ENCODE measurements at regions not wholly inside any gene's neighbourhood (a gene's known extent, or its start where the extent isn't known, plus 50 kb on each side); places are given as distances from the start of the nearest gene placed in this dataset.
"Not testable (repeated sequence)": the region's sequence is repeated elsewhere in the genome, so short reads cannot be mapped to it uniquely, and the experiment has no call there.

DNA sequence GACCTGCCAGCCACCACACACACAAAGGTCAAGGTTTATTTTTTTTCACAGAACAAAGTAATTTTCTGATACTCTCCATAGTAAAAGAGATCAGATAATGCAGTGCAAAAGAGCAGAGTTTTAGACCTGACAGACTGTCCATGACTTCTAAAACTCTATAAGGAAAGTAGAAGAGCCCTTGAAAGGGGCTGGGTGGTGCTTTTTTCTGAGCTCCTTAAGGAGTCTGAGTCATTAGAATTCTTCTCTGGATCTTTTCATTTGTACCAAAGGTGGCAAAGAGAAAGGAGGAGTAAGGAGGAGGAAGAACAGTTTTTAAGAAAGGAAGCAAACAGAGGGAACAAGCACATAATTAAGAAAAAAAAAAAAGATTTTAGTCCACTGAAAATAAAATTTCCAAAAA, 1463.4 kb downstream of the KHDRBS2 start:
- TF ChIP-seq, protein P1, sequence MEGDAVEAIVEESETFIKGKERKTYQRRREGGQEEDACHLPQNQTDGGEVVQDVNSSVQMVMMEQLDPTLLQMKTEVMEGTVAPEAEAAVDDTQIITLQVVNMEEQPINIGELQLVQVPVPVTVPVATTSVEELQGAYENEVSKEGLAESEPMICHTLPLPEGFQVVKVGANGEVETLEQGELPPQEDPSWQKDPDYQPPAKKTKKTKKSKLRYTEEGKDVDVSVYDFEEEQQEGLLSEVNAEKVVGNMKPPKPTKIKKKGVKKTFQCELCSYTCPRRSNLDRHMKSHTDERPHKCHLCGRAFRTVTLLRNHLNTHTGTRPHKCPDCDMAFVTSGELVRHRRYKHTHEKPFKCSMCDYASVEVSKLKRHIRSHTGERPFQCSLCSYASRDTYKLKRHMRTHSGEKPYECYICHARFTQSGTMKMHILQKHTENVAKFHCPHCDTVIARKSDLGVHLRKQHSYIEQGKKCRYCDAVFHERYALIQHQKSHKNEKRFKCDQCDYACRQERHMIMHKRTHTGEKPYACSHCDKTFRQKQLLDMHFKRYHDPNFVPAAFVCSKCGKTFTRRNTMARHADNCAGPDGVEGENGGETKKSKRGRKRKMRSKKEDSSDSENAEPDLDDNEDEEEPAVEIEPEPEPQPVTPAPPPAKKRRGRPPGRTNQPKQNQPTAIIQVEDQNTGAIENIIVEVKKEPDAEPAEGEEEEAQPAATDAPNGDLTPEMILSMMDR (conservative IDR thresholded peaks at IDR 0.05; ENCODE audit: low read depth, low read length), result not testable (repeated sequence)
- TF ChIP-seq EZH2 (IDR thresholded peaks at IDR 0.05; ENCODE audit: borderline replicate concordance, low read depth, low read length, poor library complexity, severe bottlenecking), result not testable (repeated sequence)

Measured in A673 (cell line).